GM18868 (cell line): ENCODE measurements at regions not wholly inside any gene's neighbourhood (a gene's known extent, or its start where the extent isn't known, plus 50 kb on each side); places are given as distances from the start of the nearest gene placed in this dataset.
"Not testable (repeated sequence)": the region's sequence is repeated elsewhere in the genome, so short reads cannot be mapped to it uniquely, and the experiment has no call there.

Experiments used
- ATAC-seq: cut with Tn5 transposase; IDR thresholded peaks from one replicate; pipeline ENCODE4 v1.9.1; 2021; ENCODE audit warnings: mild to moderate bottlenecking, moderate library complexity; ENCODE audit not compliant: unreplicated experiment

DNA sequence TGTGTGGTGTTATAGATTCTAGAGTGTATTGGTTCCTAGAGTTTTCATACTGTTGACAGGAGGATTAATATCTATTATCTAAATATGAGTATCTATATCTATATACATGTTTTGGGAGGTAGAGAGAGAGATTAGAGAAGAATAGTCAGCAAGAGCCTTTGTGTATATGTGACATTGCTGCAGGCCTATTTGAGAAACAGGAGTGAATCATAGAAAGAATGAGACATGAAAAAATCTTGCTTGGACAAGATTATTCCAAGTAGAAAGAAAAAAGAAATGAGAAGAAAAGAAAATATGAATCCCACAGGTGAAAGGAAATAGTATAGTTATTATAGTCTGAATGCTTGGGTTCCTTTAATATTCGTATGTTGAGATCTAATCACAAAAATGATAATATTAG, 720.4 kb downstream of the RERGL start:
- no peak for ATAC-seq

DNA sequence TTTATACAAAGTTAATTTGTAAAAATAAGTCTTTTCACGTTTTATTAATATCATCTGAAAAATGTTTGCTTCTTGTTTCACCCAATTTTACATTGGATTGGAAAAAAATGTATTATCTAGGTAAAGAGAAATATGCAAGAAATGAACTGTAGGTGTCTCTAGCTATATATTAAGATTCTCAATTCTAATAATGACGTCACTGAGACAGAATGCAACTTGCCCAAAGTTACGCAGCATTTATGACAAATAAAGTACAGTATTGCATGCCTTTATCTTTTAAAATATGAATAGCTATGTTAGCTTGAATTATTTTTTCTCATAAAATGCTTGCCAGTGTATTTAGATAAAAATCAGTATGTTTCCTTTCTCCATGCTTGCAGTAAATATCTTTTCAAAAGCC, 728.8 kb downstream of the RERGL start:
- no peak for ATAC-seq

DNA sequence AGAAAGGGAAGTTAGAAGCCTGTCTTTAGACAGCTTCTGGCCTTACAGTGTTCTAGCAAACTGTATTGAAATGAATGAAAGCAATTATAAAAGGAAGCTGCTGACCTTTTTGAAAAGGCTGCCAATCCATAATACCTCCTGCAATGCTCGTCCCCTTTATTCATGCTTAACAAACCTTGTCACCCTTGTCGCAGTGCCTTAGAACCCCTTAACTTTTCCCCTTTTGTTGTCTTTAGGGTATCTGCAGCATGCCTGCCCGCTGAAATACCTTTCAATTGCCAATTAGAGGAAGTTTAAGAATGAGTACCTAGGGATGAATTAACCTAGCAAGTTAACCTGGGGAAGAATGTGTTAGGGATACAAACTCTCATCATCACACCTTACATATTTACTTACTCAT, 731.2 kb downstream of the RERGL start:
- no peak for ATAC-seq

DNA sequence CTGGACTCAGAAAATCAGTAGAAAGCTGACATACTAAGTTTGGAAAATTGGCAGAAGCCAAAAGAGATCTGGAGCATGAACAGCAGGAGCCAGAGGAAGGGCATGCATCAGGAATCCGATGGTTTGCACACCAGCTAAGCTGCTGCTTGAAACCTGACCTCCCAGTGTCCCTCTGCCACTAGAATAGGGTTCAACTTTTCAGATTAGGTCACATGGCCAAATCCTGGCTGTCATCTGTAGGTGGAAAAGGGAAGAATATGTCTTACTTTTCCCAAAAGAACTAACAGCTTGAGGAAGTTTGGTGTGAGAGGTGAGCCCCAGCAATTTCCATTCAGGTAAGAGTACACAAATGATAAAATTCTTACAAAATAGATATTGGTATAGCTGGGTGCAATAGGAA, 732.6 kb downstream of the RERGL start:
- ATAC-seq: no peak

DNA sequence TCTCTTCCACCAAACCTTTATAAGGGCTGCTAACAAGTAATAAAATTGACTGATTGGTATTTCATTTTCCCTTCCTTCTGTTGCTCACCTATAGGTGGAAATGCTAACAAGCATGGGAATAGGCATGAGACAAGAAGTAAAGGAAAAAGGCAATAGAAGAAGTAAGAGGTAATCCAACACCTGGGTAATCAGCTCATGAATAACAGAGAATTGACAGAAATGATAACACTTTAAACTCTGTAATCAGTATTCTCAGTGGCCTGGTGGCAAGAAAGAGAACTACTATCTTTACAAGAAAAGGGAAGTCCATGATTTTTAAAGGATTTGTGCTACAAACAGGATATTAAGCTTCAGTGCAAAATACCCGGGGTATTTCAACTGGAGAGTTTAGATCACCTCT, 737.8 kb downstream of the RERGL start:
- no peak for ATAC-seq

DNA sequence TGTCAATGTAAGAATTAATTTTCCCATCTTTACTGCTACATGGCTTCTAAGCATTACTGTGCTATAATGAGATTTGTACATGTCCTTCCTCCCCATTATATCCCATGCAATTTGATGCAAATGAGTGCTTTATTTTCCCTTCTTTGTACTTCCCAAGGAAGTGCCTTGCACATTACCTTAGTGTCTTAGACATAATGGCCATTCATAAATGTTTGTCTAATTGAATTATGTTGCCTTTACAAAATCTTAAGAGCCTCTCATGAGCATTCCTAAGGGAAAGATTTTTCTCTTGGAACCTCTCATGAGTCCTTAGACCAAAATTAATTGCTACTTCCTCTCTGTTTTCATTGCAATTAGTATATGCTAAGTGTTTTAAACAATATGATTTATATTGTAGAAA, 741.7 kb downstream of the RERGL start:
- ATAC-seq: no peak

DNA sequence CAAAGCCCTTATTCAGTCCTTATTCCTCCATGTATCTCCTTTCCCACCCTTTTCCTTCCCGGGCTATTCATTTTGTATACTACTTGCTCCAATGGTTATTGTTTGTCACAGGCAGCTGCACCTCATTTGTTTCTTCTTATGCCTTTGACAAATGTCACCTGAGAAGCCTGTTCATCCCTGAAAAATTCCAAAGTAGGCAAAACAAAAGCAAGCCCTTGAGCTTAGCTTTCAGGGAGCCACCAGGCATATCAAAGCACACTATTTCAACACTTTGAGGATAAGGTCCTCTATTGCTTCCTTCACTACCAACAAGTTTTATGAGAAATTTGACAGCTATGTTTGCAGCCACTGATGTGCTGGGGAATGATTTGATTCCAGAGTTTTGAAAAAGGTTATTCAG, 738.7 kb upstream of the LMO3 start:
- no peak for ATAC-seq

DNA sequence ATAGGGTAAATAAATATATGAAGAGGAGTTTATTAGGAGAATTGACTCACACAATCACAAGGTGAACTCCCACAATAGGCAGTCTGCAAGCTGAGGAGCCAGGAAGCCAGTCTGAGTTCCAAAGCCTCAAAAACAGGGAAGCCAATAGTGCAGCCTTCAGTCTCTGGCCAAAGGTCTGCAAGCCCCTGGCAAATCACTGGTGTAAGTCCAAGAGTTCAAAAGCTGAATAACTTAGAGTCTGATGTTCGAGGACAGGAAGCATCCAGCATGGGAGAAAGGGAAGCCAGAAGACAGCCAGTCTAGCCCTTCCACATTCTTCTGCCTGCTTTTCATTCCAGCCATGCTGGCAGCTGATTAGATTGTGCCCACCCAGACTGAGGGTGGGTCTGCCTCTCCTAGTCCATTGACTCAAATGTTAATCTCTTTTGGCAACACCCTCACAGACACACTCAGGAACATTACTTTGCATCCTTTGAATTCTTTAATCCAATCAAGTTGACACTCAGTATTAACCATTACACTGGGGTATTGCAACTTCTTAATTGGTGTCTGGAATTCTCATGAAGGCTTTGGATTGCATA, 736.5 kb upstream of the LMO3 start:
- no peak for ATAC-seq

DNA sequence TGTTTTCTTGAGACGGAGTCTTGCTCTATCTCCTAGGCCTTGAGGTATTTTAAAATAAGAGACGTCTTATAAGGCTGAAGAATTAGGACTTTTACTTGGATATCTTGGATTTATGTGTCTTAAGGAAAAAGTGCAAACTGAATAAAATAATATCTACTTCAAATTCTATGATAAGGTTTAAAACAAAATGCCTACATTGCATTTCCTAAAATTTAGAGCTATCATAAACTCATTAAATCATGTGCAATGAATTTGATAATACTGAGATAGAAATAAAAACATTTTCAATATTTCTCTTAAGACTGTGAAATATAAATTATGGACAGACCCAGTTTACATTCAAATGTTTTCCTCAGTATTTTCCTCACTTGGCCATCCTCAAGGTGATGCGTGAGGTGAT, 729.5 kb upstream of the LMO3 start:
- ATAC-seq: no peak

DNA sequence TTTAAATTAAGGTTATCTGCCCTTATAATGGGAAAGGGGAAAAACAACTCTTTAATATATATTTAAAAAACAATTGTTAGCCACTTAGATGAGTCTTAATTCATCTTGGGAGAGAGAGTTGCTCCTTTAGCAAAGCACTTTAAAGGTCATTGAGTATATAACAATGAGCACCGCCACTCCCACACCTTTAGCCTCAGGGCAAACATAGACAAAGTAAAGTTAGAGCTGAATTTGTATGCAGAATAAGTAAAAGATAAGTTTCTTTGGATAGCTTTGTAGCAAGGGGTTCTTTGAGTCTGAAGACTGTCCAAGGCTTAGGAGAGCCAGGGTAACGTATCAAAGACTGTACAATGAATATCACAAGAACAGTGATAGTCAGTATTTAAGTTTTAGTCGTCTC, 728.8 kb upstream of the LMO3 start:
- ATAC-seq: no peak

DNA sequence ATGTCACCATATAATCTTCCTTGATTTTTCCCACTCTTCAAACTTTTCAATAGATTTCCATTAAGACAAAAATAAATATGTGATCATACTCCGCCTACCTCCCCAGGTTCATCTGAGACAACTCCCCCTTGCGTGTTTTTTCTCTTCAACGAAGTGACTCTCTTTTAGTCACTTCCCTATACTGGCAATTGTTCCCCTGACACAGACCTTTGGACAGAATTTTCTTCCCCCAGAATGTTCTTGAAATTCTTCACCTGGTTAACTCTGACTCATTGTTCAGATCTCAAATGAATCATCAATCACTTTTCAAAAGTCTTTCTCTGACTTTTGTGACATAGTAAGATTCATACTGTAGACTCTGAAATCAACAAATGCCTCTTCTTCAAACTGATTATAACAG, 727.3 kb upstream of the LMO3 start:
- ATAC-seq: no peak

DNA sequence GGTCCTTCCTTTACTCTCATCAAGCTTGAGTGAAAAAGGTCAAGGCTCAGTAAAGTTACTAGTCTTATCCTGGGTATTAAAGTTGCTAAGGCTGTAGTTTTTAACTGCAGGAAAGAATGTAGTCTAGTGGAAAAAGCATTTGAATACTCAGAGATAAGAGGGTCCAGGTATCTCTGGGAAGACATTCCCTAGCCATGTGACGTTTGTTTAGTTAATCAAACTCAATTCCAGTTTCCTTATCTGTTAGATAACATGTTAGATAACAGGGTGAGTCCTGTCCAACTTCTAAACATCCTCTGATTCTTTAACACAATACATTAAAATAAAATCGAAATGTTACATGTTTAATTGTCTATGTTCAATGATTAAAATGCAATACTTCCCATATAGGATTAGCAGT, 720.7 kb upstream of the LMO3 start:
- no peak for ATAC-seq

DNA sequence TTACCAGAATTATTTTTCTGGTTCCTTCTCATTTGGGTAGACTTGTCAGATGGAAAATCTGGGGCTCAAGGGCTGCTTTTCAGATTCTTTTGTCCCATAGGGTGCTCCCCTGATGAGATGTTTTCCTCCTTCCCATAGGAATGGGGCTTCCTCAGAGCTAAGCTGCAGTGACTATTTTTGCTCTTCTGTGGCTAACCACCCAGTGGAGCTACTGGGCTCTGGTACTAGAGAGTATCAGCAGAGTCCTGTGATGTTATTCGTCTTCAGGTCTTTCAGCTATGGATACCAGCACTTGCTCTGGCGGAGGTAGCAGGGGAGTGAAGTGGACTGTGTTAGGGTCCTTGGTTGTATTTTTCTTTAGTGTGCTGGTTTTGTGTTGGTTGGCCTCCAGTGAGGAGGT, 716.1 kb upstream of the LMO3 start:
- ATAC-seq: no peak

DNA sequence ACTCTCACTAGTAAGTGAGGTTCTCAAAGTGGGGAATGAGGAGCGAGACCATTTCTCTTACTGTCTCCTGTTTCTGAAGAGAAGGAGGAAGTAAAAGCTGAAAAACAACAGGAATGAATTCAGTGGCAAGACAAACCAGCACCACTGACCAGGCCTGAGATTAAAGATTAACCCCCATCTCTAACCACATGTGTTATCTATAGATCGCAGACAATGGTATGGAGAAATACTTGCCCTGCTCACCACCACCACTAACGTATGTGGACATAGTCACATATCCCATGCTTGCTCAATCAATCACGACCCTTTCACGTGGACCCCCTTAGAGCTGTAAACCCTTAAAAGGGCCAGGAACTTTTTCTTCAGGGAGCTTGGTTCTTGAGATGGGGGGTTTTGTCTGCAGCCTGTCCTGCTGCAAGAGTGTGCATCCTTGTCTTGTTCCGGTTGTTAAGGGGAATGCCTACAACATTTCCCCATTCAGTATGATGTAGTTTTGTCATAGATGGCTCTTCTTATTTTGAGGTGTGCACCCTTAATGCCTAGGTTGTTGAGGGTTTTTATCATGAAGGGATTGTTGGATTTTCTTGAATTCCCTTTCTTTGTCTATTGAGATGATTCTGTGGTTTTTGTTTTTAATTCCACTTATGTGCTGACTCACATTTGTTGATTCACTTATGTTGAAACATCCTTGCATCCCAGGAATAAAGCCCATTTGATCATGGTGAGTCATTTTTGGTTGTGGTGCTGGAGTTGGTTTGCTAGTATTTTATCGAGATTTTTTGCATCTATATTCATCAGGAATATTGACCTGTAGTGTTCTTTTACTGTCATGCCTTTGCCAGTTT, 698.8 kb upstream of the LMO3 start:
- ATAC-seq: no peak

DNA sequence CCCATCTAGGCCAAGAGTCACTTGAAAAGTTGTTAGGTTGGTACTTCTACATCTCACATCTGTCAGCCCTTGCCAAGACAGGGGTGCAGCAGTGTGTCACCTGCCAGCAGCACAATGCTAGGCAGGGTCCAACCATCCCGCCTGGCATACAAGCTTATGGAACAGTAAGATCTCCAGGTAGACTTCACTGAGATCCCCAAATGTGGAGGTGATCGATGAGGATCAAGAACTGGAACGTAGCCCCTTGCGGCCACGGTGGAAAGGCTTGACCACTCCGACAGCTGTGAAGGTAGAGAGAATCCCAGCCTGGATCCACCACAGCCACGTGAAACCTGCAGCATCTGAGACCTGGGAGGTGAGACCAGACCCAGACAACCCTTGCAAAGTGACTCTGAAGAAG, 696.0 kb upstream of the LMO3 start:
- no peak for ATAC-seq

DNA sequence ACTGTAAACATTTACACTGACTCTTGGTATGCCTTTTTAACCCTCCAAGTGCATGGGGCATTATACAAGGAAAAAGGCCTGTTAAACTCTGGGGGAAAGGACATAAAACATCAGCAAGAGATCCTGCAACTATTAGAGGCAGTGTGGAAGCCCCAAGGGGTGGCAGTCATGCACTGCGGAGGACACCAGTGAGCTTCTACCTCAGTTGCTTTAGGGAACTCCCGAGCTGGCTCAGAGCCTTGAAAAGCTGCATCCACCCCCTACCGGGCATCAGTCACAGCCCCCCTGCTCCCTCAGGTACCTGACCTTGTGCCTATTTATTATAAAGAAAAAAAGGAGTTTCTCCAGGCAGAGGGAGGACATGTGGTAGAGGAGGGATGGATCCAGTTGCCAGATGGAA, 695.6 kb upstream of the LMO3 start:
- no peak for ATAC-seq

DNA sequence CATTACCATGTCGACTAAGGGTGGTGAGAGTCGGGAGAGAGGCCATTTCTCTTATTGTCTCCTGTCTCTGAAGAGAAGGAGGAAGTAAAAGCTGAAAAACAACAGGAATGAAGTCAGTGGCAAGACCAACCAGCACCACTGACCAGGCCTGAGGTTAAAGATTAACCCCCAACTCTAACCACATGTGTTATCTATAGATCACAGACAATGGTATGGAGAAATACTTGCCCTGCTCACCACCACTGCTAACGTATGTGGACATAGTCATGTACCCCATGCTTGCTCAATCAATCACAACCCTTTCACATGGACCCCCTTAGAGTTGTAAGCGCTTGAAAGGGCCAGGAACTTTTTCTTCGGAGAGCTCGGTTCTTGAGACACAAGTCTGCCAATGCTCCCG, 690.9 kb upstream of the LMO3 start:
- no peak for ATAC-seq

DNA sequence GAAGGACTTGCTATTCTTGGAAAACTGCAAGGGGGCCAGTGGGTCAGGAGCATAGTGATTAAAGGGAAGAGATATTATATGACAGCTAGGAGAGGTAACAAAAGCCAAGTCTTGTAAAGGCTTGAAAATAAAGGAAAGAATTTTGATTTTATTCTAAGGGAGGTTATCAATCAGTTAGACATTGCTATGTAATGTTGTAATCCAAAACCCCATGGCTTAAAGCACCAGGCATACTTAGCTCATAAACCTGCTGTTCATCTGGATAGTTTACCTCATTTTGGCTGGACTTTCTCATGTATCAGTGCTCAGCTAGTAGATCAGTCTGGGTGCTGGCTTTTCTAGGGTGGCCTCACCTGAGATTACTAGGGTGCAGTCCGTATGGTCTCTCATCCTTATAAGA, 680.9 kb upstream of the LMO3 start:
- no peak for ATAC-seq

DNA sequence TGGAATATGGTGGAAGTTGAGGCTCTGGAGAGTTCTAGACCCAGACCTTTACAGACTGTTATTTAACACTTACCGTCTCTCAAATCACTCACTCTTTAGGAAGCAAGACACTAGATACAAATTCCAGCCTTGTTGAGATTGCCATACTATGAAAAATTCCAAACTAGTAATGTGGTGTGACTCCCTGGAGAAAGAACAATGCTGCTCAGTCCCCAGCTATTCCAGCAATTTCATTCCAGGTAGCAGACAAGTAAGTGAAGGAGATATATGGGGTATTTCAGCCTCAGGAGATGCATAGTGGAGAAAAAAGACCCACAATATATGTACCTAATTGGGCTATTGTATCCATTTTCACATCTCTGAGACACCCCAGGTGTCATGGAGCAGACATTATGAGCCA, 678.9 kb upstream of the LMO3 start:
- no peak for ATAC-seq

DNA sequence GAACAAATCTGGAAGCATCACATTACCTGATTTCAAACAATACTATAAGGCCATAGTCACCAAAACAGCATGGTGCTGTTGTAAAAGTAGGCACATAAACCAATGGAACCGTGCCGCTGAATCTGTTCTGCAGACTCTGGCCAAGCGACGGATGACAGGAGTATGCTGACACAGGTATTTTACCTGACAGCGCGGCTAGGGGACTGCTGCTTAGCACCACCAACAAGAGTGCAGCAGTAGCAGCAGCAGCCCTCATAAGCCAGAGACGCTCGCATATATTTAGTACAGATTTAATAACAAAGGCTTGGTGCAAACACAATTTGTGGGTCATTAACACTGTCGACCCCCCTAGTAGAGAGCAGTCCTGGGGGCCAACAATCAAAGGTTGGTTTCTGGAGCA, 677.6 kb upstream of the LMO3 start:
- ATAC-seq: no peak

DNA sequence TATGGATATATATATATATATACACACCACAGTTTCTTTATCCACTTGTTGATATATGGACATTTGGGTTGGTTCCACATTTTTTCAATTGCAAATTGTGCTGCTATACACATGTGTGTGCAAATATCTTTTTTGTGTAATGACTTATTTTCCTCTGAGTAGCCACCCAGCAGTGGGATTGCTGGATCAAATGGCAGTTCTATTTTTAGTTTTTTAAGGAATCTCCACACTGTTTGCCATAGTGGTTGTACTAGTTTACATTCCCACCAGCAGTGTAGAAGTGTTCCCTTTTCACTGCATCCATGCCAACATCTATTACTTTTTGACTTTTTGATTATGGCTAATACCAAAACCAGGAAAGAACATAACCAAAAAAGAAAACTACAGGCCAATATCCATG, 676.2 kb upstream of the LMO3 start:
- ATAC-seq: not testable (repeated sequence)

DNA sequence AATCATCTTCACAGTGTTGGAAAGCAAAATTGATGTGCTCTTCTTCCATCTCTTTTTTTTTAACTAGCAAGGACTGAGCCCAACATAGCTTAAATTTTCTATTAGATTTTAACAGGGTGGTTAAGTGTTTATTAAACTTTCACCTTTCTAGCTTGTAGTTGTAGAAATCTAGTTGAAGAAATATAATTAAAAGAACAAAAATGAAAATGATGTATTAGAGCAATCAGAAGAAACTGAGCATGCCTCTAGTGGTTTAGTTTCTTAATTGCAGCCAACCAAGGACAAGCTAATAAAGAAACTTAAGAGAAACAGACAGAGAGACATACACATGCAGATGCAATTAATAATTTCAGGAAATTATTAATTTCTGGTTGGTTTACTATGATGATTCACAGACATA, 673.0 kb upstream of the LMO3 start:
- no peak for ATAC-seq

DNA sequence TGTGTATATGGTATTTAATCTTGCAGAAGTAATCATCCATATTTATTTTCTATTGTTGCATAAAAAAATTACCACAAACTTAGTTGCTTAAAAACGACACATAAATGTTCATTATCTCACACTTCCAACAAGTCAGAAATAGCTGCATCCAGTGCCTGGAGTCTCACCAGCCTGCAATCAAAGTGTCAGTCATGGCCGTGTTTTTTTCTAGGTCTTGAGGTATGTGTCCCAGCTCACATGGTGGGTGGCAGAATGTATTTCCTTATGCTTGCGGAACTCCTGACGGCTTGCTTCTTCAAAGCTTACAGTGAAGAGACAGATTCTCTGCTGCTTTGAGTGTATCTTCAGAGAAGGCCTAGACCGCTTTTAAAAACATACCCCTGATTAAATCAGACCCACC, 670.2 kb upstream of the LMO3 start:
- ATAC-seq: no peak
